Hepatocyte (in vitro differentiated cells): ENCODE measurements at regions not wholly inside any gene's neighbourhood (a gene's known extent, or its start where the extent isn't known, plus 50 kb on each side); places are given as distances from the start of the nearest gene placed in this dataset.

Source experiments
- DNase-seq: peaks from one replicate; pipeline ENCODE4 v3.0.0-alpha.2; 2016; ENCODE audit warnings: low spot score
- H2AFZ ChIP-seq: fragments of 200-600 bp; sonication (generic); 2 replicates; pipeline ENCODE4 v1.6.0; 2016; ENCODE audit warnings: antibody characterized with exemption, mild to moderate bottlenecking
- H3K27ac ChIP-seq: fragments of 200-600 bp; sonication (generic); 2 replicates; pipeline ENCODE4 v1.5.1; 2016; ENCODE audit warnings: mild to moderate bottlenecking
- H3K27me3 ChIP-seq: fragments of 200-600 bp; sonication (generic); 2 replicates; pipeline ENCODE4 v1.6.1; 2016
- H3K36me3 ChIP-seq: fragments of 200-600 bp; sonication (generic); replicated peaks from 2 replicates; pipeline ENCODE4 v1.5.1; 2016; ENCODE audit warnings: low read depth; ENCODE audit not compliant: insufficient read depth
- H3K4me1 ChIP-seq: fragments of 200-600 bp; sonication (generic); 2 replicates; pipeline ENCODE4 v1.5.1; 2016; ENCODE audit warnings: mild to moderate bottlenecking, moderate library complexity; ENCODE audit not compliant: insufficient read depth
- H3K4me2 ChIP-seq: fragments of 200-600 bp; sonication (generic); 2 replicates; pipeline ENCODE4 v1.6.0; 2016
- H3K4me3 ChIP-seq: fragments of 200-600 bp; sonication (generic); 2 replicates; pipeline ENCODE4 v1.5.1; 2016; ENCODE audit warnings: mild to moderate bottlenecking
- H3K79me2 ChIP-seq: fragments of 200-600 bp; sonication (generic); 2 replicates; pipeline ENCODE4 v1.6.0; 2017; ENCODE audit warnings: mild to moderate bottlenecking
- H3K9me2 ChIP-seq: fragments of 200-600 bp; sonication (generic); replicated peaks from 2 replicates; pipeline ENCODE4 v1.6.0; 2017; ENCODE audit warnings: mild to moderate bottlenecking; ENCODE audit not compliant: insufficient read depth
- H3K9me3 ChIP-seq: fragments of 200-600 bp; sonication (generic); 2 replicates; pipeline ENCODE4 v1.5.1; 2016; ENCODE audit warnings: low read depth, mild to moderate bottlenecking
- H4K20me1 ChIP-seq: fragments of 200-600 bp; sonication (generic); 2 replicates; pipeline ENCODE4 v1.6.0; 2016; ENCODE audit warnings: mild to moderate bottlenecking; ENCODE audit not compliant: insufficient read depth, poor library complexity, severe bottlenecking
- EZH2 ChIP-seq: fragments of 200-600 bp; sonication (generic); IDR thresholded peaks from 2 replicates; pipeline ENCODE4 v1.6.1; 2016; ENCODE audit warnings: antibody characterized with exemption, mild to moderate bottlenecking, borderline replicate concordance
- EZH2phosphoT487 ChIP-seq: fragments of 200-600 bp; sonication (generic); IDR thresholded peaks from one replicate; pipeline ENCODE4 v1.6.1; 2018; ENCODE audit warnings: antibody characterized with exemption, mild to moderate bottlenecking, low read depth, moderate library complexity; ENCODE audit not compliant: unreplicated experiment, severe bottlenecking
- WGBS: methylation state at CpG from one replicate; pipeline ENCODE4 v1.1.6; 2016; ENCODE audit warnings: low lambda C conversion rate; ENCODE audit errors: missing lambda C conversion rate; 5-methylcytosine and 5-hydroxymethylcytosine counted together
- TF ChIP-seq, protein P1 (sequence below): fragments of 200-600 bp; sonication (generic); IDR thresholded peaks from 2 replicates; pipeline ENCODE4 v1.5.1; 2016; ENCODE audit warnings: antibody characterized with exemption, mild to moderate bottlenecking; ENCODE audit not compliant: poor library complexity

- no peaks in the 10 kb centered on the region for H3K27me3 ChIP-seq
- H4K20me1 ChIP-seq = no peaks in the 10 kb centered on the region
- H3K4me2 ChIP-seq = no peak overlapping the region
- no peaks in the 10 kb centered on the region for H3K79me2 ChIP-seq
- H3K9me3 ChIP-seq = no peaks in the 10 kb centered on the region
- H3K4me1 ChIP-seq = no peaks in the 10 kb centered on the region
- no peaks in the 10 kb centered on the region for H3K9me2 ChIP-seq
- no peaks in the 10 kb centered on the region for H3K36me3 ChIP-seq
- H3K27ac ChIP-seq = no peak overlapping the region
- no peak for DNase-seq
- H3K4me3 ChIP-seq = no peak overlapping the region
- WGBS = 87% methylated on average over 2 of the region's 2 CpGs
- no peak overlapping the region for H2AFZ ChIP-seq
- no peak for TF ChIP-seq EZH2phosphoT487
These were observed 1396.5 kb upstream of the AGA start for GRCh38 chr4:178838776-178839175.

DNA sequence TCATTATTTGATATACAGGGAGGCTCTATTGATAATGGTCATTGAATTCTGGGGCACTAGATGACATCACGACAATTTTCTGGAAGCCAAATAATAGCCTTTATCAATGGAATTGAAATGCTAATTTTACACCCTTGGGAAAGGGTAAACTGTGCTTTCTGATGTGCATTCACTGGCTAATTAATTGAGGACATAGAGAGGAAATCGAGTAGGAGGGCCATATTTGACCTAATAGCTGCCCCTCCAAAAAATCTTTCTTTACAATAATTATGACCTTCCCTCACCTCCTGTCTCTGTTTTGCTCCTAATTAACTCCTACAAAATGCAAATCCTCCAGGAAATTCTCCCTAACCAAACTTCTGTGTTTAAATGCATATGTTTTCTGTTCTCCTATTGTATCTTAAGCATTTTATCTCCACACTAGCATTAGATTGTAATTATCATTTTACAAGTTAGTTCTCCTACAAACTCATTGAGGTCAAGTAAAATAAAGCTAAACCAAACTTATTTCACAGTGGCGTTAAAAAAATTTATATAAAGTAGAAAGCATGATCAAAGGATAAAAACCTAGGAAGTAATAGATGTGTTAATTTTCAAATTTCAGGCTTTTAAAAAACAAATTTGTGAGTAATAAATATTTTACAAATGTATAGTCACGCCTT is 1414.0 kb upstream of the AGA start:
- H3K36me3 ChIP-seq = no peaks in the 10 kb centered on the region
- H3K4me3 ChIP-seq = no peak overlapping the region
- H3K4me2 ChIP-seq = no peak overlapping the region
- no peaks in the 10 kb centered on the region for H3K9me3 ChIP-seq
- H3K27me3 ChIP-seq = no peaks in the 10 kb centered on the region
- H3K4me1 ChIP-seq = no peaks in the 10 kb centered on the region
- no peak for DNase-seq
- TF ChIP-seq, protein P1, sequence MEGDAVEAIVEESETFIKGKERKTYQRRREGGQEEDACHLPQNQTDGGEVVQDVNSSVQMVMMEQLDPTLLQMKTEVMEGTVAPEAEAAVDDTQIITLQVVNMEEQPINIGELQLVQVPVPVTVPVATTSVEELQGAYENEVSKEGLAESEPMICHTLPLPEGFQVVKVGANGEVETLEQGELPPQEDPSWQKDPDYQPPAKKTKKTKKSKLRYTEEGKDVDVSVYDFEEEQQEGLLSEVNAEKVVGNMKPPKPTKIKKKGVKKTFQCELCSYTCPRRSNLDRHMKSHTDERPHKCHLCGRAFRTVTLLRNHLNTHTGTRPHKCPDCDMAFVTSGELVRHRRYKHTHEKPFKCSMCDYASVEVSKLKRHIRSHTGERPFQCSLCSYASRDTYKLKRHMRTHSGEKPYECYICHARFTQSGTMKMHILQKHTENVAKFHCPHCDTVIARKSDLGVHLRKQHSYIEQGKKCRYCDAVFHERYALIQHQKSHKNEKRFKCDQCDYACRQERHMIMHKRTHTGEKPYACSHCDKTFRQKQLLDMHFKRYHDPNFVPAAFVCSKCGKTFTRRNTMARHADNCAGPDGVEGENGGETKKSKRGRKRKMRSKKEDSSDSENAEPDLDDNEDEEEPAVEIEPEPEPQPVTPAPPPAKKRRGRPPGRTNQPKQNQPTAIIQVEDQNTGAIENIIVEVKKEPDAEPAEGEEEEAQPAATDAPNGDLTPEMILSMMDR = no peak
- no peak for TF ChIP-seq EZH2
- no peak for TF ChIP-seq EZH2phosphoT487
- no peak overlapping the region for H3K27ac ChIP-seq
- no peak overlapping the region for H2AFZ ChIP-seq
- no peaks in the 10 kb centered on the region for H3K79me2 ChIP-seq
- WGBS = 59% methylated on average over 4 of the region's 4 CpGs
- H4K20me1 ChIP-seq = no peaks in the 10 kb centered on the region
- no peaks in the 10 kb centered on the region for H3K9me2 ChIP-seq

DNA sequence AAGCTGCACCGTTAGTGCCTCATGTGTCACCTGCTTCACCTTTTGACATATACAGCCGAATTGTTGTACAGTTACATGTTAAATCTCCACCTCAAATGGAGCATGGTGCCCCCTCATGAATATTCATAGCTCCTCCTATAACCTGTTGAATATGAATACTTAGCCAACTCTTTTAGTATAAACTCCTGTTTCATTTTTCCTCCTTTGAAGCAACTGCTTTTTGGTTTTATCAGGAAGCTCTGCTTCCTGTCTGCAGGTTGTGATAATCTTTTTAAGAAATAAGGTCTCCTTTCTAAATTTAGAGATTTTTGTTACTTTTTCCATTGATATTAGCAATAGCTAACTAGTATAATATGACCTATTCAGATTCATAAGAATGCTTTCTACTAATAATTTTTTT is 1429.2 kb upstream of the AGA start:
- TF ChIP-seq EZH2 (no peak), EZH2phosphoT487 (no peak)
- TF ChIP-seq, protein P1 = no peak

GRCh38 chr4:178881937-178882336 is 1439.7 kb upstream of the AGA start:
- H3K9me3 ChIP-seq = no peaks in the 10 kb centered on the region
- no peaks in the 10 kb centered on the region for H3K27me3 ChIP-seq
- H3K4me1 ChIP-seq = no peaks in the 10 kb centered on the region
- no peaks in the 10 kb centered on the region for H3K9me2 ChIP-seq
- H4K20me1 ChIP-seq = no peaks in the 10 kb centered on the region
- no peaks in the 10 kb centered on the region for H3K79me2 ChIP-seq
- no peak overlapping the region for H3K4me2 ChIP-seq
- H3K4me3 ChIP-seq = no peak overlapping the region
- no peak for TF ChIP-seq EZH2
- TF ChIP-seq, protein P1 = no peak
- no peak for TF ChIP-seq EZH2phosphoT487
- no peak overlapping the region for H2AFZ ChIP-seq
- 47% methylated on average over 1 of the region's 1 CpG for WGBS
- H3K27ac ChIP-seq = no peak overlapping the region
- DNase-seq = no peak
- no peaks in the 10 kb centered on the region for H3K36me3 ChIP-seq

More for the DNA sequence above, 1429.2 kb upstream of the AGA start:
- Histone ChIP-seq H3K4me2 (no peak overlapping the region), H3K4me3 (no peak overlapping the region), H3K27ac (no peak overlapping the region), H3K9me2 (no peaks in the 10 kb centered on the region), H3K36me3 (no peaks in the 10 kb centered on the region), H2AFZ (no peak overlapping the region), H3K79me2 (no peaks in the 10 kb centered on the region), H3K27me3 (no peaks in the 10 kb centered on the region), H4K20me1 (no peaks in the 10 kb centered on the region), H3K4me1 (no peaks in the 10 kb centered on the region), H3K9me3 (no peaks in the 10 kb centered on the region)
- no peak for DNase-seq
- 84% methylated on average over 2 of the region's 2 CpGs for WGBS
